DOHH2 (cell line): ENCODE measurements at regions not wholly inside any gene's neighbourhood (a gene's known extent, or its start where the extent isn't known, plus 50 kb on each side); places are given as distances from the start of the nearest gene placed in this dataset.

ENCODE experiments used
- H3F3A ChIP-seq: fragments of 200-600 bp; sonication (generic), shearing (Covaris generic); 2 replicates; pipeline ENCODE4 v1.6.0; 2016; ENCODE audit warnings: antibody characterized with exemption, mild to moderate bottlenecking; ENCODE audit not compliant: control insufficient read depth, insufficient read depth
- H3K27ac ChIP-seq: fragments of 200-600 bp; sonication (generic); 2 replicates; pipeline ENCODE4 v1.5.1; 2014; ENCODE audit warnings: low read depth, mild to moderate bottlenecking, low read length, moderate library complexity
- H3K27me3 ChIP-seq: fragments of 200-600 bp; sonication (generic); 2 replicates; pipeline ENCODE4 v1.6.1; 2014; ENCODE audit warnings: mild to moderate bottlenecking, low read length, mixed read lengths; ENCODE audit not compliant: control insufficient read depth
- H3K36me3 ChIP-seq: fragments of 200-600 bp; sonication (generic); 2 replicates; pipeline ENCODE4 v1.6.1; 2014; ENCODE audit warnings: mild to moderate bottlenecking, low read length, moderate library complexity, mixed read lengths; ENCODE audit not compliant: control insufficient read depth
- H3K4me1 ChIP-seq: fragments of 200-600 bp; sonication (generic); 2 replicates; pipeline ENCODE4 v1.6.1; 2014; ENCODE audit warnings: mild to moderate bottlenecking, low read length, mixed read lengths; ENCODE audit not compliant: control insufficient read depth
- H3K4me2 ChIP-seq: fragments of 200-600 bp; sonication (generic); 2 replicates; pipeline ENCODE4 v1.6.0; 2014; ENCODE audit warnings: mild to moderate bottlenecking, low read length, moderate library complexity
- H3K4me3 ChIP-seq: fragments of 200-600 bp; sonication (generic); 2 replicates; pipeline ENCODE4 v1.5.1; 2014; ENCODE audit warnings: mild to moderate bottlenecking, low read length, mixed read lengths
- H3K79me2 ChIP-seq: fragments of 200-600 bp; sonication (generic); 2 replicates; pipeline ENCODE4 v1.6.1; 2014; ENCODE audit warnings: mild to moderate bottlenecking, low read length, mixed read lengths; ENCODE audit not compliant: control insufficient read depth
- H3K9me2 ChIP-seq: fragments of 200-600 bp; sonication (generic); replicated peaks from 2 replicates; pipeline ENCODE4 v1.6.1; 2014; ENCODE audit warnings: mild to moderate bottlenecking, low read length, mixed read lengths; ENCODE audit not compliant: control insufficient read depth
- H3K9me3 ChIP-seq: fragments of 200-600 bp; sonication (generic); 2 replicates; pipeline ENCODE4 v1.6.1; 2014; ENCODE audit warnings: antibody characterized with exemption, low read length, mixed read lengths; ENCODE audit not compliant: control insufficient read depth, insufficient read depth
- H4K20me1 ChIP-seq: fragments of 200-600 bp; sonication (generic); 2 replicates; pipeline ENCODE4 v1.6.0; 2014; ENCODE audit warnings: low read depth, mild to moderate bottlenecking, antibody characterized with exemption, low read length, moderate library complexity; ENCODE audit not compliant: control insufficient read depth, insufficient read depth
- CTCF ChIP-seq: fragments of 200-600 bp; sonication (generic); IDR thresholded peaks from one replicate; pipeline ENCODE4 v1.5.1; 2014; ENCODE audit warnings: antibody characterized with exemption, mild to moderate bottlenecking, low read depth, low read length; ENCODE audit not compliant: poor library complexity, severe bottlenecking
- EZH2phosphoT487 ChIP-seq: fragments of 200-600 bp; sonication (generic); IDR thresholded peaks from 2 replicates; pipeline ENCODE4 v1.6.1; 2017; ENCODE audit warnings: borderline replicate concordance, mild to moderate bottlenecking, antibody characterized with exemption, low read length, moderate library complexity, mixed read lengths

DNA sequence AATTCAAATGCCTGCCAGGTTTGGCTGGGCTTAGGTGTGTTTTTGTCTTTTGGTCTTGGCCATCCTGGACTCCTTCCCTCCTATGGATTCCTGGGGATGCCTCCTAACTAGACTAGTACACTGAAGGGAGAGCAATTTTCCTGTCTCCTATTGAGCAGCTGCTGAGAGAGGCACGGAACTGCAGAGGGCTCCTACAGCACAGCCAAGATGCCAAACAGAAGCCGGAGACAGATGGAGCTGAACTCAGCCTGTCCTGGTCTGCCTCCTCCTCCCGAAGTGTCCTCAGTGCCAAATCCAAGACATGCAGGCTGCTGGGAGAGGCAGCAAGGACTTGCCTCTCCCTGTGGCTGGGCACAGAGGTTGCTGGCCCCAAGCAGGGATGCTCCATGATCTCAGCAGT lies 256.6 kb upstream of the PROK2 start:
- H3K79me2 ChIP-seq: no peaks in the 10 kb centered on the region
- no peaks in the 10 kb centered on the region for H4K20me1 ChIP-seq
- H3K4me1 ChIP-seq: peaks cover 20% of the 10 kb centered on the region
- no peak overlapping the region for H3K4me3 ChIP-seq
- no peak overlapping the region for H3K4me2 ChIP-seq
- peaks cover 7% of the 10 kb centered on the region; the same call in 1 of the 2 replicates for H3K9me3 ChIP-seq
- H3F3A ChIP-seq: no peaks in the 10 kb centered on the region
- TF ChIP-seq CTCF (no peak), EZH2phosphoT487 (no peak)
- peaks cover 35% of the 10 kb centered on the region for H3K36me3 ChIP-seq
- H3K9me2 ChIP-seq: no peaks in the 10 kb centered on the region
- no peaks in the 10 kb centered on the region for H3K27me3 ChIP-seq
- H3K27ac ChIP-seq: no peak overlapping the region

DNA sequence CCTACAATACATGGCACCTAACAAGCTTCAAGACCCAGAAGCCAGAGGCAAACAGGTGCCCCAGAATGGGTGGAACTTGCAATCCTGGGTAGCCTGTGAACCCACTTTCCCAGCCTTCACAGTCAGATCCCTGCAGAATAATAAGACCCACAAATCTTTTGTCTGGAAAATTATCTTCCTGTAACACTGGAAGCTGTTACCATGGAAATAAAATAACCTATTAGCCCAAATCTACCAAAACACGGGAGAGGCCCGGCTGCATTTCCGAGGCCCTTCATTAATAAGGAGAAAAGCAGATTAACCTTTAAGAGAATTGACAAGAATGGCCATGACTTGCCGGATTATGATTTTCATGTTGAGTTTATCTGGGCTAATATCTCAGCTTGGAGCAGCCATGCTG lies 256.1 kb upstream of the PROK2 start:
- TF ChIP-seq EZH2phosphoT487 (no peak), CTCF (no peak)
- Histone ChIP-seq H4K20me1 (no peaks in the 10 kb centered on the region), H3K9me2 (no peaks in the 10 kb centered on the region), H3K27me3 (no peaks in the 10 kb centered on the region), H3K27ac (no peak overlapping the region), H3K9me3 (peaks cover 7% of the 10 kb centered on the region; the same call in 1 of the 2 replicates), H3K4me3 (no peak overlapping the region), H3K79me2 (no peaks in the 10 kb centered on the region), H3F3A (no peaks in the 10 kb centered on the region), H3K4me2 (no peak overlapping the region), H3K4me1 (peaks cover 20% of the 10 kb centered on the region), H3K36me3 (peaks cover 35% of the 10 kb centered on the region)

DNA sequence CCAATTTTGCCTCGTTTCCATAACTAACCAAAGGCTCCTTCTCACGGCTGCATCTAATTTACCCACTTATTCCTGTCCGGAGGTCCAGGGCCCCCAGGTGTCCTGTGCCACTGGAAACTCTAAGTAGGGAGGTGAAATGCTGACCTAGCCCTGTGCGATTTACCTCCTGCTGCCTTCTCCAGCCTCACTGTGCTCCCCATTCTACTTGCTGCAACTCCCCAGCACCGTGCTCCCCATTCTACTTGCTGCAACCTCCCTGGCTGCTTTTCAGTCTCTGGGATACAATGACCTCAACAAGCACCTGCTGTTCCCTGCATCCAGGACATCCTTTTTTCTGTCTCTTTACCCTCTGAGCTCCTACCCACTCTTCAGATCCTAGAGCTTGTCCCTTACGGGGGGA lies 254.7 kb upstream of the PROK2 start:
- Histone ChIP-seq H3K27me3 (no peaks in the 10 kb centered on the region), H3K4me3 (no peak overlapping the region), H3K4me1 (peaks cover 24% of the 10 kb centered on the region), H3K9me3 (peaks cover 7% of the 10 kb centered on the region; the same call in 1 of the 2 replicates), H3K9me2 (no peaks in the 10 kb centered on the region), H3K79me2 (no peaks in the 10 kb centered on the region), H3K36me3 (peaks cover 49% of the 10 kb centered on the region), H3F3A (no peaks in the 10 kb centered on the region), H3K27ac (no peak overlapping the region), H4K20me1 (no peaks in the 10 kb centered on the region), H3K4me2 (no peak overlapping the region)
- TF ChIP-seq CTCF (no peak), EZH2phosphoT487 (no peak)

DNA sequence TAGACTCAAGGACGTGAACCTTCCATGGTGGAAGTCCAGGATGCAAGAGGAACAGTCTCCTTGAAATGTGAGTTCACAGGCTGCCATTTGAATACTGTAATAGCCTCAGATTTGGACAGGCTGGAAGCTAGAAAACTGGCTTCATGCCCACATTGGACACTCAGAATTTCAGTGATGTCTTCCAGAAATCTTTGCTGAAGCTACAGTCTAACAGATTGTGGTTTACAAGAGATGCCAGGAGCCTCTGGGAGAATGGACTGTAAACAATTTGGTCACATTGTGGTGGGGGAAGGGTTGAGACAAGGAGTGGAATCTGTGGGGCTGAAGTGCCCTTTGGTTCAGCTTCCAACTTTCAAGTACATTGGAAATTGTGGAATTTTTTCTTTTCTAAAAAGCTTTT lies 252.0 kb upstream of the PROK2 start:
- 0 out of 2 replicates have a peak, but pooled peaks cover 4% of the 10 kb centered on the region for H3F3A ChIP-seq
- no peaks in the 10 kb centered on the region for H3K9me2 ChIP-seq
- no peaks in the 10 kb centered on the region for H3K79me2 ChIP-seq
- H3K4me2 ChIP-seq: no peak overlapping the region
- TF ChIP-seq EZH2phosphoT487 (no peak), CTCF (no peak)
- H3K4me3 ChIP-seq: no peak overlapping the region
- H3K9me3 ChIP-seq: peaks cover 7% of the 10 kb centered on the region; the same call in 1 of the 2 replicates
- no peak overlapping the region for H3K27ac ChIP-seq
- H3K36me3 ChIP-seq: peaks cover 48% of the 10 kb centered on the region
- no peaks in the 10 kb centered on the region for H4K20me1 ChIP-seq
- H3K27me3 ChIP-seq: no peaks in the 10 kb centered on the region
- peaks cover 31% of the 10 kb centered on the region for H3K4me1 ChIP-seq
